Natural killer cell treated with Interleukin-12 subunit alpha and Interleukin-12 subunit beta and Interleukin-15 and Interleukin-18, amount 100 ng/mL, for 72 hours (primary cell): ENCODE measurements at regions not wholly inside any gene's neighbourhood (a gene's known extent, or its start where the extent isn't known, plus 50 kb on each side); places are given as distances from the start of the nearest gene placed in this dataset.
"Not testable (repeated sequence)": the region's sequence is repeated elsewhere in the genome, so short reads cannot be mapped to it uniquely, and the experiment has no call there.

Experiments
- ATAC-seq, 2 donors: fragments of 150-1000 bp; cut with Tn5 transposase in 1 of 2; sonication (Bioruptor Pico), chemical (Tn5 transposase) in 1 of 2; 2 replicates each; pipeline ENCODE4 v1.10.0; 2021
- DNase-seq: peaks from one replicate; pipeline ENCODE4 v3.0.0; 2022; ENCODE audit warnings: low spot score
- H3K27ac Mint-ChIP-seq, 2 donors: 1 replicate in 1 of 2; 2 replicates in 1 of 2; pipeline ENCODE4 v1.8.0; 2022; ENCODE audit warnings: mixed read lengths in 2 of 2, mild to moderate bottlenecking in 1 of 2, moderate library complexity in 1 of 2
- H3K27me3 Mint-ChIP-seq, 2 donors: 1 replicate in 1 of 2; 2 replicates in 1 of 2; pipeline ENCODE4 v1.8.0; 2022; ENCODE audit warnings: mixed read lengths in 2 of 2
- H3K36me3 Mint-ChIP-seq: one replicate; pipeline ENCODE4 v1.8.0; 2022; ENCODE audit warnings: mixed read lengths
- H3K4me1 Mint-ChIP-seq, 2 donors: 1 replicate in 1 of 2; 2 replicates in 1 of 2; pipeline ENCODE4 v1.8.0; 2022; ENCODE audit warnings: low read depth in 2 of 2, mixed read lengths in 2 of 2, mild to moderate bottlenecking in 1 of 2
- H3K4me3 Mint-ChIP-seq: one replicate; pipeline ENCODE4 v1.8.0; 2022; ENCODE audit warnings: mixed read lengths
- H3K9me3 Mint-ChIP-seq: 2 replicates; pipeline ENCODE4 v1.8.0; 2022; ENCODE audit warnings: mixed read lengths

- Mint-ChIP-seq H3K36me3 (no peaks in the 10 kb centered on the region), H3K27ac (no peak overlapping the region), H3K27me3 (no peaks in the 10 kb centered on the region), H3K4me3 (no peak overlapping the region), H3K4me1 (no peaks in the 10 kb centered on the region), H3K9me3 (peaks cover 16% of the 10 kb centered on the region)
- no peak for ATAC-seq
- DNase-seq = no peak
Measured at GRCh38 chr6:115203381-115203780, 857.3 kb downstream of the FRK start.

- H3K27ac Mint-ChIP-seq = no peak overlapping the region
- no peak for DNase-seq
- no peak overlapping the region for H3K4me3 Mint-ChIP-seq
- ATAC-seq = no peak
- peaks cover 18% of the 10 kb centered on the region for H3K9me3 Mint-ChIP-seq
- no peaks in the 10 kb centered on the region for H3K4me1 Mint-ChIP-seq
- no peaks in the 10 kb centered on the region for H3K36me3 Mint-ChIP-seq
- H3K27me3 Mint-ChIP-seq = no peaks in the 10 kb centered on the region
Measured at GRCh38 chr6:115194981-115195638, 852.3 kb upstream of the HS3ST5 start.

- no peak overlapping the region for H3K27ac Mint-ChIP-seq
Measured at GRCh38 chr6:115191989-115192388, 849.2 kb upstream of the HS3ST5 start.

GRCh38 chr6:115190534-115190933, 847.7 kb upstream of the HS3ST5 start:
- ATAC-seq = no peak
- DNase-seq = no peak
- Mint-ChIP-seq H3K27ac (no peak overlapping the region), H3K9me3 (peaks cover 16% of the 10 kb centered on the region), H3K4me3 (no peak overlapping the region), H3K27me3 (no peaks in the 10 kb centered on the region), H3K4me1 (no peaks in the 10 kb centered on the region), H3K36me3 (no peaks in the 10 kb centered on the region)

More at GRCh38 chr6:115191989-115192388, 849.2 kb upstream of the HS3ST5 start:
- no peaks in the 10 kb centered on the region for H3K4me1 Mint-ChIP-seq
- peaks cover 16% of the 10 kb centered on the region for H3K9me3 Mint-ChIP-seq
- no peaks in the 10 kb centered on the region for H3K36me3 Mint-ChIP-seq
- DNase-seq (no peak), ATAC-seq (no peak)
- H3K4me3 Mint-ChIP-seq = no peak overlapping the region
- no peaks in the 10 kb centered on the region for H3K27me3 Mint-ChIP-seq

- DNase-seq, H3K27ac Mint-ChIP-seq, H3K36me3 Mint-ChIP-seq, H3K4me3 Mint-ChIP-seq, ATAC-seq, H3K27me3 Mint-ChIP-seq, H3K4me1 Mint-ChIP-seq: not testable (repeated sequence)
- peaks cover 12% of the 10 kb centered on the region for H3K9me3 Mint-ChIP-seq
Measured at GRCh38 chr6:115175456-115175855, 832.6 kb upstream of the HS3ST5 start.

GRCh38 chr6:115165912-115166311, 823.1 kb upstream of the HS3ST5 start:
- not testable (repeated sequence) for H3K27ac Mint-ChIP-seq, H3K4me3 Mint-ChIP-seq, H3K36me3 Mint-ChIP-seq, H3K4me1 Mint-ChIP-seq, H3K27me3 Mint-ChIP-seq, DNase-seq, ATAC-seq
- H3K9me3 Mint-ChIP-seq = peaks cover 41% of the 10 kb centered on the region

GRCh38 chr6:115159733-115160132, 816.9 kb upstream of the HS3ST5 start:
- Mint-ChIP-seq H3K36me3 (peaks cover 4% of the 10 kb centered on the region), H3K4me1 (no peaks in the 10 kb centered on the region), H3K4me3 (no peak overlapping the region), H3K27ac (no peak overlapping the region), H3K9me3 (peaks cover 37% of the 10 kb centered on the region), H3K27me3 (no peaks in the 10 kb centered on the region)
- ATAC-seq (no peak), DNase-seq (no peak)

GRCh38 chr6:115137910-115138309, 795.1 kb upstream of the HS3ST5 start:
- Mint-ChIP-seq H3K9me3 (no peaks in the 10 kb centered on the region), H3K27me3 (no peaks in the 10 kb centered on the region), H3K4me3 (no peak overlapping the region), H3K4me1 (no peaks in the 10 kb centered on the region), H3K36me3 (no peaks in the 10 kb centered on the region), H3K27ac (no peak overlapping the region)
- DNase-seq = no peak
- ATAC-seq = no peak

GRCh38 chr6:115133790-115134189, 791.0 kb upstream of the HS3ST5 start:
- no peaks in the 10 kb centered on the region for H3K36me3 Mint-ChIP-seq
- no peaks in the 10 kb centered on the region for H3K27me3 Mint-ChIP-seq
- no peak for ATAC-seq
- H3K9me3 Mint-ChIP-seq = peaks cover 4% of the 10 kb centered on the region
- no peaks in the 10 kb centered on the region for H3K4me1 Mint-ChIP-seq
- no peak overlapping the region for H3K27ac Mint-ChIP-seq
- no peak for DNase-seq
- H3K4me3 Mint-ChIP-seq = no peak overlapping the region

GRCh38 chr6:115131709-115132490, 789.1 kb upstream of the HS3ST5 start:
- Mint-ChIP-seq H3K9me3 (peaks cover 4% of the 10 kb centered on the region), H3K27ac (no peak overlapping the region), H3K27me3 (no peaks in the 10 kb centered on the region), H3K36me3 (no peaks in the 10 kb centered on the region), H3K4me1 (no peaks in the 10 kb centered on the region), H3K4me3 (no peak overlapping the region)
- ATAC-seq (no peak), DNase-seq (no peak)

GRCh38 chr6:115121513-115121912, 778.7 kb upstream of the HS3ST5 start:
- not testable (repeated sequence) for H3K27ac Mint-ChIP-seq, ATAC-seq, H3K4me1 Mint-ChIP-seq, H3K27me3 Mint-ChIP-seq, H3K36me3 Mint-ChIP-seq, H3K9me3 Mint-ChIP-seq, H3K4me3 Mint-ChIP-seq, DNase-seq

- no peak overlapping the region for H3K4me3 Mint-ChIP-seq
- no peaks in the 10 kb centered on the region for H3K36me3 Mint-ChIP-seq
- peaks cover 6% of the 10 kb centered on the region for H3K9me3 Mint-ChIP-seq
- H3K4me1 Mint-ChIP-seq = no peaks in the 10 kb centered on the region
- no peaks in the 10 kb centered on the region for H3K27me3 Mint-ChIP-seq
- no peak for DNase-seq
- no peak overlapping the region for H3K27ac Mint-ChIP-seq
- ATAC-seq = no peak
Measured at GRCh38 chr6:115120391-115120790, 777.6 kb upstream of the HS3ST5 start.

GRCh38 chr6:115091461-115091860, 748.6 kb upstream of the HS3ST5 start:
- Mint-ChIP-seq H3K27me3 (no peaks in the 10 kb centered on the region), H3K9me3 (peaks cover 33% of the 10 kb centered on the region), H3K27ac (no peak overlapping the region), H3K36me3 (no peaks in the 10 kb centered on the region), H3K4me1 (no peaks in the 10 kb centered on the region), H3K4me3 (no peak overlapping the region)
- no peak for DNase-seq
- no peak for ATAC-seq

- ATAC-seq = no peak
- no peaks in the 10 kb centered on the region for H3K27me3 Mint-ChIP-seq
- DNase-seq = no peak
- peaks cover 35% of the 10 kb centered on the region for H3K9me3 Mint-ChIP-seq
- H3K4me3 Mint-ChIP-seq = no peak overlapping the region
- no peaks in the 10 kb centered on the region for H3K4me1 Mint-ChIP-seq
- no peak overlapping the region for H3K27ac Mint-ChIP-seq
- H3K36me3 Mint-ChIP-seq = no peaks in the 10 kb centered on the region
Measured at GRCh38 chr6:115078555-115078954, 735.7 kb upstream of the HS3ST5 start.
